Thyroid gland (tissue), 4 donors: ENCODE measurements at regions not wholly inside any gene's neighbourhood (a gene's known extent, or its start where the extent isn't known, plus 50 kb on each side); places are given as distances from the start of the nearest gene placed in this dataset.

Experiments used
- POLR2A ChIP-seq, 2 donors: fragments of 450-650 bp; IDR thresholded peaks; one replicate each; pipeline ENCODE4 v1.6.1; 2017; ENCODE audit warnings: antibody characterized with exemption in 2 of 2, mild to moderate bottlenecking in 2 of 2, moderate library complexity in 1 of 2
- TF ChIP-seq, protein P1 (sequence below), 6 experiments: fragments of 200-600 bp in 3 of 6; fragments of 450-650 bp in 3 of 6; sonication (generic) in 3 of 6; IDR thresholded peaks; one replicate each; pipeline ENCODE4 v1.5.1; 2016 to 2019; ENCODE audit warnings: antibody characterized with exemption in 6 of 6, mild to moderate bottlenecking in 2 of 6, inconsistent platforms in 1 of 6, moderate library complexity in 1 of 6

DNA sequence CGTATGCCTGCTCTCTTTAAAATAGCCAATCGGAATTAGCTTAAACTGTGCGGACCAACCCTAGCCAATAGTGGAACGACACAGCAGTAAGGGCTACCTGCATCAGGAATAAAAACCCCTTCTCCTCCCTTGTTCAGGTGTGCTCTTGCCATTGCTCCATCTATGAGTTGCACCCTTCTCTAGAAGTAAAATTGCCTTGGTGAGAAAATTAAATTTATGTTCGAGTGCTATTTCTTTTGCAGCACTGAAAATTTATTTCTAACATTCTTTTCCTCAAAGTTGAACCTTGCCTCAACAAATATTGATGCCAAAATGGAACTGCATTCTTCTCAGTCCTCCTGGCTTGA is 102.5 kb upstream of the SHB start:
- TF ChIP-seq, protein P1, sequence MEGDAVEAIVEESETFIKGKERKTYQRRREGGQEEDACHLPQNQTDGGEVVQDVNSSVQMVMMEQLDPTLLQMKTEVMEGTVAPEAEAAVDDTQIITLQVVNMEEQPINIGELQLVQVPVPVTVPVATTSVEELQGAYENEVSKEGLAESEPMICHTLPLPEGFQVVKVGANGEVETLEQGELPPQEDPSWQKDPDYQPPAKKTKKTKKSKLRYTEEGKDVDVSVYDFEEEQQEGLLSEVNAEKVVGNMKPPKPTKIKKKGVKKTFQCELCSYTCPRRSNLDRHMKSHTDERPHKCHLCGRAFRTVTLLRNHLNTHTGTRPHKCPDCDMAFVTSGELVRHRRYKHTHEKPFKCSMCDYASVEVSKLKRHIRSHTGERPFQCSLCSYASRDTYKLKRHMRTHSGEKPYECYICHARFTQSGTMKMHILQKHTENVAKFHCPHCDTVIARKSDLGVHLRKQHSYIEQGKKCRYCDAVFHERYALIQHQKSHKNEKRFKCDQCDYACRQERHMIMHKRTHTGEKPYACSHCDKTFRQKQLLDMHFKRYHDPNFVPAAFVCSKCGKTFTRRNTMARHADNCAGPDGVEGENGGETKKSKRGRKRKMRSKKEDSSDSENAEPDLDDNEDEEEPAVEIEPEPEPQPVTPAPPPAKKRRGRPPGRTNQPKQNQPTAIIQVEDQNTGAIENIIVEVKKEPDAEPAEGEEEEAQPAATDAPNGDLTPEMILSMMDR (IDR thresholded peaks at IDR 0.05) = no peak
- no peak for TF ChIP-seq POLR2A (IDR thresholded peaks at IDR 0.05)
